ENCODE measurements at regions not wholly inside any gene's neighbourhood (a gene's known extent, or its start where the extent isn't known, plus 50 kb on each side); places are given as distances from the start of the nearest gene placed in this dataset.

GRCh38 chr20:12040261-12040660 is 122.6 kb downstream of the BTBD3 start:
- Mint-ChIP-seq H3K4me3 (no peak overlapping the region), H3K27me3 (ENCODE audit: low read depth) (no peaks in the 10 kb centered on the region; the same call in 1 of the 2 replicates), H3K27ac (no peak overlapping the region), H3K4me1 (no peaks in the 10 kb centered on the region), H3K9me3 (no peaks in the 10 kb centered on the region; a peak in 1 of 5 replicates), H3K36me3 (ENCODE audit: insufficient read depth in 1 of 3, low read depth in 3 of 3) (no peaks in the 10 kb centered on the region)
- H3K27ac ChIP-seq (ENCODE audit: insufficient read length, low read depth, low read length): no peak overlapping the region
- no peak overlapping the region for H3K18ac ChIP-seq (ENCODE audit: insufficient read length, low read depth, low read length)
- no peak overlapping the region for H3T11ph ChIP-seq (ENCODE audit: low read length)
- H3K79me2 ChIP-seq (ENCODE audit: insufficient read depth, low read length): no peaks in the 10 kb centered on the region
- no peak for TF ChIP-seq CTCF (conservative IDR thresholded peaks at IDR 0.05)
- no CpG with 5 or more reads among the region's 7 CpGs for WGBS (ENCODE audit: extremely low coverage, insufficient read length, low lambda C conversion rate)
- no peak overlapping the region for H3K9ac ChIP-seq (ENCODE audit: extremely low read depth, insufficient read length, low read length)
- H4K91ac ChIP-seq (ENCODE audit: insufficient read length, low read depth, low read length): no peak overlapping the region
- no peak overlapping the region for H4K5ac ChIP-seq (ENCODE audit: insufficient read length, low read depth, low read length)
- no peak overlapping the region for H2BK15ac ChIP-seq (ENCODE audit: low read depth, low read length)
- H3K9me3 ChIP-seq (ENCODE audit: control insufficient read depth, low read depth, low read length): no peaks in the 10 kb centered on the region
- H3K4me2 ChIP-seq (ENCODE audit: insufficient read depth, insufficient read length, low read length): no peak overlapping the region
- no peaks in the 10 kb centered on the region for H3K4me1 ChIP-seq (ENCODE audit: insufficient read depth, low read length)
- H4K8ac ChIP-seq (replicated peaks; ENCODE audit: insufficient read length, low read depth, low read length): no peak overlapping the region
- no peak overlapping the region for H2BK120ac ChIP-seq (ENCODE audit: low read depth, low read length, poor library complexity, severe bottlenecking)
- H3K23ac ChIP-seq (ENCODE audit: insufficient read length, low read depth, low read length): no peak overlapping the region
- no peaks in the 10 kb centered on the region for H3K23me2 ChIP-seq (ENCODE audit: insufficient read length, low read depth, low read length, poor library complexity, severe bottlenecking)
- no peak overlapping the region for H3K56ac ChIP-seq (ENCODE audit: insufficient read length, low read depth, low read length)
- no peak for DNase-seq
- no peak overlapping the region for H2BK5ac ChIP-seq (ENCODE audit: insufficient read length, low read length)
- H3K14ac ChIP-seq (ENCODE audit: insufficient read depth, low read length): no peak overlapping the region
- no peaks in the 10 kb centered on the region for H3K79me1 ChIP-seq (ENCODE audit: insufficient read depth, low read depth, low read length, poor library complexity, severe bottlenecking)
- H3K4ac ChIP-seq (ENCODE audit: low read depth, low read length): no peak overlapping the region
- no peaks in the 10 kb centered on the region for H3K27me3 ChIP-seq (ENCODE audit: insufficient read depth, low read length)
- H2BK20ac ChIP-seq (ENCODE audit: low read depth, low read length, poor library complexity, severe bottlenecking): no peak overlapping the region
- H2BK12ac ChIP-seq (ENCODE audit: insufficient read length, low read depth, low read length): no peak overlapping the region
- no peaks in the 10 kb centered on the region for H4K20me1 ChIP-seq (ENCODE audit: control insufficient read depth, insufficient read depth, insufficient read length)
- no peak overlapping the region for H2AFZ ChIP-seq (ENCODE audit: low read length)
- H2AK5ac ChIP-seq (ENCODE audit: insufficient read length, low read length): no peak overlapping the region
